ENCODE measurements at regions not wholly inside any gene's neighbourhood (a gene's known extent, or its start where the extent isn't known, plus 50 kb on each side); places are given as distances from the start of the nearest gene placed in this dataset.

DNA sequence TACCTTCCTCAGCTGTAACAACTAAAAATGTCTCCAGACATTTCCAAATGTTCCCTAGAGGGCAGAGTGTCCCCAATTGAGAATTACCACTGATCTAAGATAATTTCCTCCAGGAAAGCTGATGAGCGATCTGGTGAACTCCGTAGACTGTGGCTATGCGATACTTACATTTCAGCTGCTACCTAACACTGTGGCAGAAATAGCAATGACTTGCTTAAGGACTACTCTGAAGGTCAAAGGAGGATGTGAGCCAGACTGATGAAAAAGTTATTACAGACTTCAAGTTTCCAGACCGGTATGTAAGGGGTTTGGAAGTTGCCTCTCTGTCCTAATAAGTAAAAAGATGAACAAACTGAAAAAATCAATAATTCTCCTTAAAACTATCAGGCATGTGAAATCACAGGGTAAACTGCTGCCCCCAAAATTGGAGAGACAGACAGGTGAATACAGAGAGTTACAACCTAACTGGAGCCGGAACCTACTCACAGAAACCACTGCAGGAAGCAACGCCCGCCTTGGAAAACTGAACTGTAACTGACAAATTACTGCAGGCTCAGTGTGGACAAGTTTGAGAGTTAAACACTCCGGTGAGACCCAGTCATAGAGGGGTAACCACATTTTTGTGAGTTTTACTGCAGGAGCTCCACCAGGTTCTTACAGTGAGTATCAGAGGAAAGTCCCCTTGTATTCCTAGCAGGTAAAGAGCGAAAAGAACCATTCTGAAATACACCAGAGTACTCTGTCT, 60.0 kb upstream of the PARP11 start:
- TF ChIP-seq, protein P1, sequence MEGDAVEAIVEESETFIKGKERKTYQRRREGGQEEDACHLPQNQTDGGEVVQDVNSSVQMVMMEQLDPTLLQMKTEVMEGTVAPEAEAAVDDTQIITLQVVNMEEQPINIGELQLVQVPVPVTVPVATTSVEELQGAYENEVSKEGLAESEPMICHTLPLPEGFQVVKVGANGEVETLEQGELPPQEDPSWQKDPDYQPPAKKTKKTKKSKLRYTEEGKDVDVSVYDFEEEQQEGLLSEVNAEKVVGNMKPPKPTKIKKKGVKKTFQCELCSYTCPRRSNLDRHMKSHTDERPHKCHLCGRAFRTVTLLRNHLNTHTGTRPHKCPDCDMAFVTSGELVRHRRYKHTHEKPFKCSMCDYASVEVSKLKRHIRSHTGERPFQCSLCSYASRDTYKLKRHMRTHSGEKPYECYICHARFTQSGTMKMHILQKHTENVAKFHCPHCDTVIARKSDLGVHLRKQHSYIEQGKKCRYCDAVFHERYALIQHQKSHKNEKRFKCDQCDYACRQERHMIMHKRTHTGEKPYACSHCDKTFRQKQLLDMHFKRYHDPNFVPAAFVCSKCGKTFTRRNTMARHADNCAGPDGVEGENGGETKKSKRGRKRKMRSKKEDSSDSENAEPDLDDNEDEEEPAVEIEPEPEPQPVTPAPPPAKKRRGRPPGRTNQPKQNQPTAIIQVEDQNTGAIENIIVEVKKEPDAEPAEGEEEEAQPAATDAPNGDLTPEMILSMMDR (IDR thresholded peaks at IDR 0.05) = no peak
- TF ChIP-seq REST (IDR thresholded peaks at IDR 0.05; ENCODE audit: insufficient read depth in 1 of 2, low read depth in 2 of 2, low read length in 1 of 2) (no peak), TCF7L2 (IDR thresholded peaks at IDR 0.05; ENCODE audit: low read depth, low read length) (no peak), SIN3A (IDR thresholded peaks at IDR 0.05; ENCODE audit: borderline replicate concordance, insufficient read depth, low read depth, low read length) (no peak)
